HCT116 (cell line): ENCODE measurements at regions not wholly inside any gene's neighbourhood (a gene's known extent, or its start where the extent isn't known, plus 50 kb on each side); places are given as distances from the start of the nearest gene placed in this dataset.

ENCODE experiments used
- ATAC-seq: fragments of 200-7000 bp; cut with Tn5 transposase; 2 replicates; pipeline ENCODE4 v1.9.1; 2020; ENCODE audit warnings: mild to moderate bottlenecking, moderate library complexity
- BruUV-seq: library from RNA; stranded (reverse); fragments of 400-500 nt; replicated peaks from 2 replicates; lab custom pipeline; 2021; lab: Mats Ljungman, UMichigan
- CTCF ChIA-PET: fragments of 300-600 bp; sonication (Branson Sonifier 250); formaldehyde crosslinking; loops from one replicate; lab custom pipeline; 2021; ENCODE audit warnings: antibody characterized with exemption; lab: Charles Lee
- POLR2A ChIA-PET: fragments of 300-600, 350-600 bp; sonication (Branson Sonifier 250); formaldehyde crosslinking; loops from one replicate; lab custom pipeline; 2021; ENCODE audit warnings: antibody characterized with exemption; lab: Charles Lee
- RAD21 ChIA-PET, 2 experiments: fragments of 300-600 bp; sonication (Branson Sonifier 250); formaldehyde crosslinking; loops; one replicate each; lab custom pipeline; 2023; ENCODE audit warnings: low total read pairs in 2 of 2; ENCODE audit not compliant: uncharacterized antibody in 2 of 2, unreplicated experiment in 2 of 2, low non-redundant PET in 1 of 2; lab: Charles Lee
- DNase-seq: peaks from one replicate; pipeline ENCODE4 v3.0.0-alpha.2; 2010; ENCODE audit warnings: low read depth, low spot score
- H2AFZ ChIP-seq: fragments of 200-600 bp; shearing (Covaris generic), sonication (generic); 2 replicates; pipeline ENCODE4 v1.6.1; 2017; ENCODE audit warnings: low read depth, mixed run types, mixed read lengths, antibody characterized with exemption, low read length; ENCODE audit not compliant: poor library complexity, severe bottlenecking
- H3K27ac ChIP-seq: 2 replicates; pipeline ENCODE4 v1.5.1; 2012; ENCODE audit warnings: low read depth, low read length
- H3K27me3 ChIP-seq: fragments of 200-600 bp; sonication (generic); 2 replicates; pipeline ENCODE4 v1.6.1; 2016; ENCODE audit warnings: mixed run types, low read length, mixed read lengths; ENCODE audit not compliant: insufficient read depth
- H3K36me3 ChIP-seq, 2 experiments: fragments of 200-500 bp in 1 of 2; fragments of 200-600 bp in 1 of 2; sonication (Bioruptor generic) in 1 of 2; sonication (generic) in 1 of 2; 2 replicates each; pipeline versions ENCODE4 v1.5.1 to v1.6.1; 2014 to 2016; ENCODE audit warnings: low read length in 2 of 2, inconsistent platforms in 1 of 2, mixed read lengths in 1 of 2, mixed run types in 1 of 2; ENCODE audit not compliant: insufficient read depth in 2 of 2, control insufficient read depth in 1 of 2
- H3K4me1 ChIP-seq, 2 experiments: fragments of 200-600 bp in 1 of 2; sonication (generic) in 1 of 2; 2 replicates each; pipeline versions ENCODE4 v1.5.1 to v1.6.1; 2012 to 2017; ENCODE audit warnings: low read length in 2 of 2, inconsistent platforms in 1 of 2, mild to moderate bottlenecking in 1 of 2, mixed read lengths in 1 of 2, mixed run types in 1 of 2, moderate library complexity in 1 of 2; ENCODE audit not compliant: insufficient read depth in 2 of 2, control insufficient read depth in 1 of 2
- H3K4me2 ChIP-seq: fragments of 200-600 bp; sonication (generic); 2 replicates; pipeline ENCODE4 v1.6.1; 2017; ENCODE audit warnings: mixed run types, low read length, mixed read lengths
- H3K4me3 ChIP-seq, 2 experiments: fragments of 200-600 bp in 1 of 2; sonication (generic) in 1 of 2; replicated peaks in 1 of 2; 2 replicates each; pipeline ENCODE4 v1.5.1; 2011 to 2016; ENCODE audit warnings: low read length in 2 of 2, control low read depth in 1 of 2, low read depth in 1 of 2, mild to moderate bottlenecking in 1 of 2, mixed read lengths in 1 of 2, mixed run types in 1 of 2
- H3K79me2 ChIP-seq: fragments of 200-600 bp; sonication (generic); 2 replicates; pipeline ENCODE4 v1.6.1; 2017; ENCODE audit warnings: mild to moderate bottlenecking, mixed run types, low read length, moderate library complexity, mixed read lengths; ENCODE audit not compliant: insufficient read depth
- H3K9ac ChIP-seq: fragments of 200-600 bp; sonication (generic); 2 replicates; pipeline ENCODE4 v1.6.1; 2016; ENCODE audit warnings: low read length, mixed read lengths
- H3K9me2 ChIP-seq: fragments of 200-600 bp; sonication (generic), shearing (Covaris generic); 2 replicates; pipeline ENCODE4 v1.6.1; 2017; ENCODE audit warnings: mixed run types, mild to moderate bottlenecking, moderate library complexity; ENCODE audit not compliant: insufficient read depth
- H3K9me3 ChIP-seq, 2 experiments: fragments of 200-500 bp in 1 of 2; fragments of 200-600 bp in 1 of 2; sonication (Bioruptor generic) in 1 of 2; sonication (generic) in 1 of 2; 2 replicates each; pipeline ENCODE4 v1.6.1; 2014 to 2017; ENCODE audit warnings: low read length in 2 of 2, mixed read lengths in 2 of 2, inconsistent platforms in 1 of 2, low read depth in 1 of 2, mild to moderate bottlenecking in 1 of 2, mixed run types in 1 of 2, moderate library complexity in 1 of 2; ENCODE audit not compliant: control insufficient read depth in 1 of 2, insufficient read depth in 1 of 2
- H4K20me1 ChIP-seq: fragments of 200-600 bp; sonication (generic), shearing (Covaris generic); 2 replicates; pipeline ENCODE4 v1.6.1; 2017; ENCODE audit warnings: mixed run types, mild to moderate bottlenecking, moderate library complexity; ENCODE audit not compliant: insufficient read depth
- ATF3 ChIP-seq: IDR thresholded peaks from 2 replicates; pipeline ENCODE4 v1.6.1; 2012
- CBX3 ChIP-seq: IDR thresholded peaks from 2 replicates; pipeline ENCODE4 v1.6.1; 2012; ENCODE audit warnings: low read depth
- EGR1 ChIP-seq: IDR thresholded peaks from 2 replicates; pipeline ENCODE4 v1.6.1; 2012; ENCODE audit warnings: low read depth
- ELF1 ChIP-seq: IDR thresholded peaks from 2 replicates; pipeline ENCODE4 v1.6.1; 2012; ENCODE audit warnings: low read depth, borderline replicate concordance
- FOSL1 ChIP-seq: IDR thresholded peaks from 2 replicates; pipeline ENCODE4 v1.6.1; 2012; ENCODE audit warnings: low read depth
- JUND ChIP-seq: IDR thresholded peaks from 2 replicates; pipeline ENCODE4 v1.6.1; 2012
- POLR2A ChIP-seq: IDR thresholded peaks from 2 replicates; pipeline ENCODE4 v1.7.0; 2011; ENCODE audit warnings: borderline replicate concordance; ENCODE audit not compliant: insufficient read depth, insufficient read length; ENCODE audit errors: extremely low read depth
- RAD21 ChIP-seq: IDR thresholded peaks from 2 replicates; pipeline ENCODE4 v1.6.1; 2012; ENCODE audit warnings: low read depth, mild to moderate bottlenecking
- REST ChIP-seq: IDR thresholded peaks from 2 replicates; pipeline ENCODE4 v1.6.1; 2012; ENCODE audit warnings: low read depth
- SIN3A ChIP-seq: IDR thresholded peaks from 2 replicates; pipeline ENCODE4 v1.6.1; 2012; ENCODE audit warnings: low read depth
- SP1 ChIP-seq: IDR thresholded peaks from 2 replicates; pipeline ENCODE4 v1.6.1; 2012; ENCODE audit warnings: low read depth
- SRF ChIP-seq: IDR thresholded peaks from 2 replicates; pipeline ENCODE4 v1.6.1; 2012; ENCODE audit warnings: low read depth
- TCF7L2 ChIP-seq: IDR thresholded peaks from 2 replicates; pipeline ENCODE4 v1.7.0; 2011; ENCODE audit warnings: borderline replicate concordance, inconsistent platforms; ENCODE audit not compliant: insufficient read depth, insufficient read length; ENCODE audit errors: extremely low read depth
- YY1 ChIP-seq: IDR thresholded peaks from 2 replicates; pipeline ENCODE4 v1.6.1; 2011; ENCODE audit warnings: low read length, low read depth, moderate library complexity, mild to moderate bottlenecking; ENCODE audit not compliant: insufficient replicate concordance; ENCODE audit errors: extremely low read depth
- ZBTB33 ChIP-seq: IDR thresholded peaks from 2 replicates; pipeline ENCODE4 v1.6.1; 2011; ENCODE audit warnings: mild to moderate bottlenecking, low read length, moderate library complexity; ENCODE audit not compliant: insufficient replicate concordance; ENCODE audit errors: extremely low read depth
- ZFX ChIP-seq: fragments of 450-650 bp; IDR thresholded peaks from 2 replicates; pipeline ENCODE4 v1.6.1; 2017
- intact Hi-C: fragments of 100-400 bp; cut with micrococcal nuclease; formaldehyde crosslinking; loops from 2 replicates; pipeline ENCODE4 v1.10.0; 2022

GRCh38 chr17:71099003-71099714 is 929.8 kb downstream of the KCNJ2 start:
- TF ChIP-seq CBX3 (no peak), ATF3 (no peak), REST (no peak), SP1 (no peak), YY1 (no peak), RAD21 (no peak), SIN3A (no peak), TCF7L2 (no peak), EGR1 (no peak), SRF (no peak), ELF1 (no peak), POLR2A (no peak), JUND (no peak), ZBTB33 (no peak), ZFX (no peak; the same call in 1 of the 2 replicates), FOSL1 (no peak)
- TF ChIP-seq, all 23 proteins: peak for 0
- no peaks in the 10 kb centered on the region for H3K79me2 ChIP-seq
- H3K4me2 ChIP-seq: no peak overlapping the region
- no peak overlapping the region for H2AFZ ChIP-seq
- H3K27me3 ChIP-seq: no peaks in the 10 kb centered on the region
- no peak overlapping the region for H3K9ac ChIP-seq
- no peaks in the 10 kb centered on the region for H3K9me3 ChIP-seq
- no TSS peak for BruUV-seq
- intact Hi-C loops: no loop called here
- H3K9me2 ChIP-seq: no peaks in the 10 kb centered on the region
- DNase-seq: no peak
- H3K27ac ChIP-seq: no peak overlapping the region
- no peaks in the 10 kb centered on the region for H4K20me1 ChIP-seq
- ChIA-PET RAD21 (no interaction called here), CTCF (no interaction called here), POLR2A (no interaction called here)
- H3K36me3 ChIP-seq: no peaks in the 10 kb centered on the region
- H3K4me3 ChIP-seq: no peak overlapping the region
- no peak for ATAC-seq
- no peaks in the 10 kb centered on the region for H3K4me1 ChIP-seq
